G401 (cell line): ENCODE measurements at regions not wholly inside any gene's neighbourhood (a gene's known extent, or its start where the extent isn't known, plus 50 kb on each side); places are given as distances from the start of the nearest gene placed in this dataset.

ENCODE experiments used
- DNase-seq: peaks from one replicate; pipeline ENCODE4 v3.0.0-alpha.2; 2015; ENCODE audit warnings: low spot score
- in situ Hi-C: cut with HindIII; loops from 2 replicates; pipeline ENCODE4 v1.10.0; 2016; ENCODE audit warnings: low sequenced_read_pairs, mixed read lengths

GRCh38 chr1:239805851-239806772 is 285.6 kb upstream of the FMN2 start:
- DNase-seq = no peak
- in situ Hi-C loops = no loop called here

- in situ Hi-C loops = no loop called here
Observed at GRCh38 chr1:239806897-239807296, 284.8 kb upstream of the FMN2 start.

GRCh38 chr1:239807361-239807760 is 284.3 kb upstream of the FMN2 start:
- in situ Hi-C loops = no loop called here

More at GRCh38 chr1:239806897-239807296, 284.8 kb upstream of the FMN2 start:
- DNase-seq = no peak

GRCh38 chr1:239810061-239810481 is 281.6 kb upstream of the FMN2 start:
- DNase-seq = no peak

More at GRCh38 chr1:239807361-239807760, 284.3 kb upstream of the FMN2 start:
- no peak for DNase-seq

GRCh38 chr1:239811211-239811885 is 280.3 kb upstream of the FMN2 start:
- in situ Hi-C loops = no loop called here
- DNase-seq = no peak

More at GRCh38 chr1:239810061-239810481, 281.6 kb upstream of the FMN2 start:
- in situ Hi-C loops = no loop called here

GRCh38 chr1:239812580-239812979 is 279.1 kb upstream of the FMN2 start:
- in situ Hi-C loops = no loop called here
- DNase-seq = no peak

- in situ Hi-C loops = no loop called here
- no peak for DNase-seq
Observed at GRCh38 chr1:239814306-239814881, 277.3 kb upstream of the FMN2 start.

- DNase-seq = no peak
Observed at GRCh38 chr1:239815074-239815473, 276.6 kb upstream of the FMN2 start.

GRCh38 chr1:239816081-239816782 is 275.5 kb upstream of the FMN2 start:
- in situ Hi-C loops = no loop called here
- no peak for DNase-seq

More at GRCh38 chr1:239815074-239815473, 276.6 kb upstream of the FMN2 start:
- in situ Hi-C loops = no loop called here

- in situ Hi-C loops = no loop called here
Observed at GRCh38 chr1:239817276-239817675, 274.4 kb upstream of the FMN2 start.

GRCh38 chr1:239817801-239818200 is 273.9 kb upstream of the FMN2 start:
- DNase-seq = no peak
- in situ Hi-C loops = no loop called here

More at GRCh38 chr1:239817276-239817675, 274.4 kb upstream of the FMN2 start:
- no peak for DNase-seq

- in situ Hi-C loops = no loop called here
- DNase-seq = no peak
Observed at GRCh38 chr1:239819096-239819495, 272.6 kb upstream of the FMN2 start.

GRCh38 chr1:239819756-239820250 is 271.9 kb upstream of the FMN2 start:
- in situ Hi-C loops = no loop called here
- no peak for DNase-seq

GRCh38 chr1:239823852-239824251 is 267.8 kb upstream of the FMN2 start:
- in situ Hi-C loops = no loop called here
- DNase-seq = peak; percentile 81

GRCh38 chr1:239826211-239826610 is 265.5 kb upstream of the FMN2 start:
- in situ Hi-C loops = no loop called here

GRCh38 chr1:239826736-239827135 is 264.9 kb upstream of the FMN2 start:
- no peak for DNase-seq
- in situ Hi-C loops = no loop called here

More at GRCh38 chr1:239826211-239826610, 265.5 kb upstream of the FMN2 start:
- no peak for DNase-seq

- in situ Hi-C loops = no loop called here
- DNase-seq = no peak
Observed at GRCh38 chr1:239829535-239829934, 262.1 kb upstream of the FMN2 start.

- no peak for DNase-seq
- in situ Hi-C loops = no loop called here
Observed at GRCh38 chr1:239831577-239832355, 259.9 kb upstream of the FMN2 start.
